ENCODE measurements at regions not wholly inside any gene's neighbourhood (a gene's known extent, or its start where the extent isn't known, plus 50 kb on each side); places are given as distances from the start of the nearest gene placed in this dataset.

DNA sequence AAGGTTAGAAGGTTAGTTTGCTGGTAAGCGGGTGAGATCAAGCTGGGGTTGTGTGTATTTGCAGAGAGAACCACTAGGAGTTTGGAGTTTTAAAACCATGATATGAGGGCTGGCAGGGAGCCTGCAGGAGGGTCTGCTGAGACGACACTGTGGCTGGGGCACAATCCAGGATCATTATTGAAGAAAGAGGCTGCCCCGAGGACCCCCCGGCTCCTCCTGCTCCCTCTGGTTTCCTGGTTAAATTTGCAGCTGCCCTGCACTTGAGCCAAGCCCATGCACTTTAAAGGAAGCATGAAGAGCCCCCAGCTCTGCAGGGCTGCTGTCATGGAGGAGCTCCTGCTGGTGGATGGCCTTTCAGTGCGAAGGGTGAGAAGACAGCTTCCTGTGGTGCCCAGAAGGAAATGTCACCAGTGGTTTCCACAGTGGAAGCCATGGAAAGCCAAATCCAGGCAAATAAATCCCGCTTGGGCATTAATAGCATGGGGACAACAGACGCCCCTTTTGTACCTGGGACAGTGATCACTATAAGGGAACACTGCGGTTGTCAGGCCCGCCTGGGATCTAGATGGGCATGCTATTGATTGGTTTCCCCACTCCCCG lies 140.7 kb downstream of the NSG2 start:
- no peak overlapping the region for H3K27ac ChIP-seq (replicated peaks)
- no peak overlapping the region for H3K4me3 ChIP-seq (replicated peaks; ENCODE audit: insufficient read depth, low read length)
- TF ChIP-seq, protein P1, sequence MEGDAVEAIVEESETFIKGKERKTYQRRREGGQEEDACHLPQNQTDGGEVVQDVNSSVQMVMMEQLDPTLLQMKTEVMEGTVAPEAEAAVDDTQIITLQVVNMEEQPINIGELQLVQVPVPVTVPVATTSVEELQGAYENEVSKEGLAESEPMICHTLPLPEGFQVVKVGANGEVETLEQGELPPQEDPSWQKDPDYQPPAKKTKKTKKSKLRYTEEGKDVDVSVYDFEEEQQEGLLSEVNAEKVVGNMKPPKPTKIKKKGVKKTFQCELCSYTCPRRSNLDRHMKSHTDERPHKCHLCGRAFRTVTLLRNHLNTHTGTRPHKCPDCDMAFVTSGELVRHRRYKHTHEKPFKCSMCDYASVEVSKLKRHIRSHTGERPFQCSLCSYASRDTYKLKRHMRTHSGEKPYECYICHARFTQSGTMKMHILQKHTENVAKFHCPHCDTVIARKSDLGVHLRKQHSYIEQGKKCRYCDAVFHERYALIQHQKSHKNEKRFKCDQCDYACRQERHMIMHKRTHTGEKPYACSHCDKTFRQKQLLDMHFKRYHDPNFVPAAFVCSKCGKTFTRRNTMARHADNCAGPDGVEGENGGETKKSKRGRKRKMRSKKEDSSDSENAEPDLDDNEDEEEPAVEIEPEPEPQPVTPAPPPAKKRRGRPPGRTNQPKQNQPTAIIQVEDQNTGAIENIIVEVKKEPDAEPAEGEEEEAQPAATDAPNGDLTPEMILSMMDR (IDR thresholded peaks at IDR 0.05; ENCODE audit: insufficient read depth, low read length), result no peak
- no peak for DNase-seq (ENCODE audit: low read depth in 1 of 2, low spot score in 1 of 2)
- no peaks in the 10 kb centered on the region for H3K27me3 ChIP-seq (ENCODE audit: insufficient read depth, poor library complexity, severe bottlenecking)

DNA sequence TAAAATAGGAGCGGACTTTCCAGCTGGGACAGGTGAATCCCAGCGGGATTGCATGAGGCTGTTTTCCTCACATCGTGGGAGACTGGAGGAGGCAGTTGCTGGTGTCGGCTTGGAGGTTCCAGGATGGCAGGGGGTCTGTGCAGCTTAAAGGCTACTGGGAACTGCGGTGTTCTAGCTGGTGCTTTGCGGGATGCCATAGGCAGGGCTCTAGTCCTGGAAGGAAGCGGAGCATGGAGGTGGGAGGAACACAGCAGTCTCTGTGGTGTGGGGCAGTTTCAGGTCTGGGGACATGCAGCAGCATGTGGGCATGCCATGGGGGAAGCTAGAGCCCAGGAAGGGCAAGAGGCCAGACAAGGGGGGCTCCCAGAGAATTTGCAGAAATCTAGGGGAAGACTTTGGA lies 141.5 kb downstream of the NSG2 start:
- H3K27ac ChIP-seq (replicated peaks), result no peak overlapping the region
- no peak for DNase-seq (ENCODE audit: low read depth in 1 of 2, low spot score in 1 of 2)
- no peak overlapping the region for H3K4me3 ChIP-seq (replicated peaks; ENCODE audit: insufficient read depth, low read length)
- H3K27me3 ChIP-seq (ENCODE audit: insufficient read depth, poor library complexity, severe bottlenecking), result no peaks in the 10 kb centered on the region
- TF ChIP-seq, protein P1 (IDR thresholded peaks at IDR 0.05; ENCODE audit: insufficient read depth, low read length), result no peak
- TF ChIP-seq GABPA (IDR thresholded peaks at IDR 0.05; ENCODE audit: low read depth), result no peak
- TF ChIP-seq SPI1 (IDR thresholded peaks at IDR 0.05; ENCODE audit: borderline replicate concordance, low read depth), result no peak
- TF ChIP-seq POLR2AphosphoS5 (IDR thresholded peaks at IDR 0.05; ENCODE audit: low read depth), result no peak
- TF ChIP-seq, protein P2, sequence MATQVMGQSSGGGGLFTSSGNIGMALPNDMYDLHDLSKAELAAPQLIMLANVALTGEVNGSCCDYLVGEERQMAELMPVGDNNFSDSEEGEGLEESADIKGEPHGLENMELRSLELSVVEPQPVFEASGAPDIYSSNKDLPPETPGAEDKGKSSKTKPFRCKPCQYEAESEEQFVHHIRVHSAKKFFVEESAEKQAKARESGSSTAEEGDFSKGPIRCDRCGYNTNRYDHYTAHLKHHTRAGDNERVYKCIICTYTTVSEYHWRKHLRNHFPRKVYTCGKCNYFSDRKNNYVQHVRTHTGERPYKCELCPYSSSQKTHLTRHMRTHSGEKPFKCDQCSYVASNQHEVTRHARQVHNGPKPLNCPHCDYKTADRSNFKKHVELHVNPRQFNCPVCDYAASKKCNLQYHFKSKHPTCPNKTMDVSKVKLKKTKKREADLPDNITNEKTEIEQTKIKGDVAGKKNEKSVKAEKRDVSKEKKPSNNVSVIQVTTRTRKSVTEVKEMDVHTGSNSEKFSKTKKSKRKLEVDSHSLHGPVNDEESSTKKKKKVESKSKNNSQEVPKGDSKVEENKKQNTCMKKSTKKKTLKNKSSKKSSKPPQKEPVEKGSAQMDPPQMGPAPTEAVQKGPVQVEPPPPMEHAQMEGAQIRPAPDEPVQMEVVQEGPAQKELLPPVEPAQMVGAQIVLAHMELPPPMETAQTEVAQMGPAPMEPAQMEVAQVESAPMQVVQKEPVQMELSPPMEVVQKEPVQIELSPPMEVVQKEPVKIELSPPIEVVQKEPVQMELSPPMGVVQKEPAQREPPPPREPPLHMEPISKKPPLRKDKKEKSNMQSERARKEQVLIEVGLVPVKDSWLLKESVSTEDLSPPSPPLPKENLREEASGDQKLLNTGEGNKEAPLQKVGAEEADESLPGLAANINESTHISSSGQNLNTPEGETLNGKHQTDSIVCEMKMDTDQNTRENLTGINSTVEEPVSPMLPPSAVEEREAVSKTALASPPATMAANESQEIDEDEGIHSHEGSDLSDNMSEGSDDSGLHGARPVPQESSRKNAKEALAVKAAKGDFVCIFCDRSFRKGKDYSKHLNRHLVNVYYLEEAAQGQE (IDR thresholded peaks at IDR 0.05; ENCODE audit: insufficient replicate concordance, low read depth), result no peak

DNA sequence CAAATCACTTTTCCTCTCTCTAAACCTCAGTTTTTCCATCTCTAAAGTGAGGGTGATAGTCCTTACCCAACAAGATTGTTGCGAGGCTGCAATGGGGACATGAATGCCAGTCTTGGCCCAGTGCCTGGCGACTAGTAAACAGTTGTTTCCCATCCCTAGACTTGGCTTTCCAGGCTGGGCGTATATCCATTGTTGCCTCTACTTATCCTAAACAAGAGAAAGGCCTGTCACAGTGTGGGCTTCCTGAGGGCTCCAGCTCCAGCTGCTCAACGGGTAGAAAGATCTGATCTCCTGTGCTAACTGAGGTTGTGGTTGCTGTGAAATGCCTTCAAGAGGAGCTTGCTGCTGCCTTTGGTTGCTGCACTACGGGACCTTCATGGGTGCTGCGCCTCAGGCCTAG lies 142.0 kb downstream of the NSG2 start:
- Histone ChIP-seq H3K4me3 (replicated peaks; ENCODE audit: insufficient read depth, low read length) (no peak overlapping the region), H3K27ac (replicated peaks) (no peak overlapping the region)
- no peak for DNase-seq (ENCODE audit: low read depth in 1 of 2, low spot score in 1 of 2)

More for the DNA sequence above, 142.0 kb downstream of the NSG2 start:
- TF ChIP-seq SPI1 (IDR thresholded peaks at IDR 0.05; ENCODE audit: borderline replicate concordance, low read depth), result no peak
- TF ChIP-seq, protein P1 (IDR thresholded peaks at IDR 0.05; ENCODE audit: insufficient read depth, low read length), result no peak
- TF ChIP-seq POLR2AphosphoS5 (IDR thresholded peaks at IDR 0.05; ENCODE audit: low read depth), result no peak
- TF ChIP-seq GABPA (IDR thresholded peaks at IDR 0.05; ENCODE audit: low read depth), result no peak
- TF ChIP-seq, protein P2 (IDR thresholded peaks at IDR 0.05; ENCODE audit: insufficient replicate concordance, low read depth), result no peak
- no peaks in the 10 kb centered on the region for H3K27me3 ChIP-seq (ENCODE audit: insufficient read depth, poor library complexity, severe bottlenecking)
